MM.1S (cell line): ENCODE measurements at regions not wholly inside any gene's neighbourhood (a gene's known extent, or its start where the extent isn't known, plus 50 kb on each side); places are given as distances from the start of the nearest gene placed in this dataset.
"Not testable (repeated sequence)": the region's sequence is repeated elsewhere in the genome, so short reads cannot be mapped to it uniquely, and the experiment has no call there.

Experiments
- CTCF ChIP-seq: fragments of 300-600 bp; sonication (generic); IDR thresholded peaks from 2 replicates; pipeline ENCODE4 v1.5.1; 2016; ENCODE audit warnings: antibody characterized with exemption, low read length, mixed read lengths
- EZH2 ChIP-seq: fragments of 300-600 bp; sonication (generic); optimal IDR thresholded peaks from 2 replicates; pipeline ENCODE3; 2017; ENCODE audit warnings: low read depth, mild to moderate bottlenecking, antibody characterized with exemption, low read length, mixed read lengths

- not testable (repeated sequence) for TF ChIP-seq EZH2, CTCF
Observed at GRCh38 chr9:38968651-38969374, 248.9 kb upstream of the FAM240B start.
